ENCODE measurements at regions not wholly inside any gene's neighbourhood (a gene's known extent, or its start where the extent isn't known, plus 50 kb on each side); places are given as distances from the start of the nearest gene placed in this dataset.

GRCh38 chr13:57858376-57858775 is 226.8 kb downstream of the PCDH17 start:
- ATAC-seq = no peak
- no peak for TF ChIP-seq ISL1 (CRISPR knock-in tag; IDR thresholded peaks at IDR 0.05)
- no peak for TF ChIP-seq SNAI2 (CRISPR knock-in tag; IDR thresholded peaks at IDR 0.05)
- no peak for TF ChIP-seq ESRRG (CRISPR knock-in tag; IDR thresholded peaks at IDR 0.05)
- TF ChIP-seq ZC3H10 (CRISPR knock-in tag; IDR thresholded peaks at IDR 0.05) = no peak

GRCh38 chr13:57862879-57863278 is 231.3 kb downstream of the PCDH17 start:
- no peak for ATAC-seq
- TF ChIP-seq ZNF70 (CRISPR knock-in tag; IDR thresholded peaks at IDR 0.05) = no peak
- no peak for TF ChIP-seq PPARA (CRISPR knock-in tag; IDR thresholded peaks at IDR 0.05; ENCODE audit: borderline replicate concordance)
- TF ChIP-seq ZFP30 (CRISPR knock-in tag; IDR thresholded peaks at IDR 0.05) = no peak
- no peak for TF ChIP-seq BACH2 (CRISPR knock-in tag; IDR thresholded peaks at IDR 0.05; ENCODE audit: borderline replicate concordance)
- TF ChIP-seq CSDC2 (CRISPR knock-in tag; IDR thresholded peaks at IDR 0.05) = no peak
- TF ChIP-seq TCF4 (CRISPR knock-in tag; IDR thresholded peaks at IDR 0.05; ENCODE audit: borderline replicate concordance) = no peak
- TF ChIP-seq POU6F1 (CRISPR knock-in tag; IDR thresholded peaks at IDR 0.05; ENCODE audit: borderline replicate concordance, low read depth) = no peak
- no peak for TF ChIP-seq TOX (CRISPR knock-in tag; IDR thresholded peaks at IDR 0.05; ENCODE audit: borderline replicate concordance)
- TF ChIP-seq ZFP3 (CRISPR knock-in tag; IDR thresholded peaks at IDR 0.05) = no peak
- TF ChIP-seq SNAI2 (CRISPR knock-in tag; IDR thresholded peaks at IDR 0.05) = no peak

GRCh38 chr13:57865600-57866294 is 234.2 kb downstream of the PCDH17 start:
- TF ChIP-seq CSRNP3 (CRISPR knock-in tag; IDR thresholded peaks at IDR 0.05) (no peak), TCF4 (CRISPR knock-in tag; IDR thresholded peaks at IDR 0.05; ENCODE audit: borderline replicate concordance) (no peak), ZC3H10 (CRISPR knock-in tag; IDR thresholded peaks at IDR 0.05) (no peak), GLIS3 (CRISPR knock-in tag; IDR thresholded peaks at IDR 0.05) (no peak), CREB5 (CRISPR knock-in tag; IDR thresholded peaks at IDR 0.05; ENCODE audit: low read depth) (no peak), ISL1 (CRISPR knock-in tag; IDR thresholded peaks at IDR 0.05) (no peak), ARNTL (CRISPR knock-in tag; IDR thresholded peaks at IDR 0.05; ENCODE audit: borderline replicate concordance, low read depth) (no peak), PATZ1 (CRISPR knock-in tag; IDR thresholded peaks at IDR 0.05; ENCODE audit: borderline replicate concordance) (no peak), CSDC2 (CRISPR knock-in tag; IDR thresholded peaks at IDR 0.05) (no peak)
- ATAC-seq = no peak

- ATAC-seq = no peak
- TF ChIP-seq TCF4 (CRISPR knock-in tag; IDR thresholded peaks at IDR 0.05; ENCODE audit: borderline replicate concordance) (no peak), CREB5 (CRISPR knock-in tag; IDR thresholded peaks at IDR 0.05; ENCODE audit: low read depth) (no peak), GLIS3 (CRISPR knock-in tag; IDR thresholded peaks at IDR 0.05) (no peak)
Observed at GRCh38 chr13:57874530-57874929, 243.0 kb downstream of the PCDH17 start.

GRCh38 chr13:57877601-57878000 is 246.1 kb downstream of the PCDH17 start:
- no peak for ATAC-seq
- TF ChIP-seq POU6F1 (CRISPR knock-in tag; IDR thresholded peaks at IDR 0.05; ENCODE audit: borderline replicate concordance, low read depth) = no peak
- no peak for TF ChIP-seq ZFP3 (CRISPR knock-in tag; IDR thresholded peaks at IDR 0.05)
- no peak for TF ChIP-seq CSRNP3 (CRISPR knock-in tag; IDR thresholded peaks at IDR 0.05)
- TF ChIP-seq ZNF565 (CRISPR knock-in tag; conservative IDR thresholded peaks at IDR 0.05; ENCODE audit: low read depth) = no peak
- TF ChIP-seq CSDC2 (CRISPR knock-in tag; IDR thresholded peaks at IDR 0.05) = no peak

Measured in SK-N-SH treated with all-trans-retinoic acid at 6 μM for 48 hours (cell line).